ENCODE measurements at regions not wholly inside any gene's neighbourhood (a gene's known extent, or its start where the extent isn't known, plus 50 kb on each side); places are given as distances from the start of the nearest gene placed in this dataset.

DNA sequence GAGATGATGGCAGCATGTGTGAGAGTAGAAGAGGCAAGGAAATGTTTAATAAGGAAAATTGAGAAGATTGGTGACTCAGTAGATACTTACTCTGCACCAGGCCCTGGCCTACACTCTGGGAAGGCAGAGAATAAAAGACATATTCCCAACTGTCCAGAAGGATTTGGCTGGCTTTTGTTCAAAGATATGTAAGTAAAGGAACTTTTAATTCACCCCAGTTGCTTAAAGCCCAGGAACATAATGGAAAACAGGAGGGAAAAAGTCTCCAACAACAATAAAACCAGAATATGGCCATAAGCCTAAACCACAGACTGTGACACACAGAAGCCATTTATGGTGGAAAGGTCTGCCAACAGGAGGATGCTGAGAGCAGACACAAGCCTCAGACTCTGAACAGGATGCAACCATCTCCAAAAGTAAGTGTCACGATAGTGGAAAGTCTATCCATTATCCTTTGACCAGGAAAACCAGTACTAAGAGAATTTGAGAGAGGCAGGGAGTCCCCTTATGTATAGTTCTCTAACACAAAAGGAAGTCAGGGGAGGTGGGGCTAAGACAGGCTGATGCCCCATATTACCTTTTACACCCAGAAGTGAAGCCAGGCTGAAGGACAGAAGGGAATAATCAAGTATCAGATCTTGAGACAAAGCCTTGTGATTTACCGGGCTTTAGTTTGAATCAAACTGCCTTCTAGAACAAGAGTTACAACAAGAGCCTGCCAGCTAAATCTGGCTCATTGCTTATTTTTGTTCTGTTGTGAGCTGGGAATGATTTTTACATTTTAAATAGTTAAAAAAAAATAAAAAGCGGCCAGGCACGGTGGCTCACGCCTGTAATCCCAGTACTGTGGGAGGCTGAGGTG, 169.5 kb upstream of the STARD13 start:
- DNase-seq (ENCODE audit: low read depth in 4 of 4, low spot score in 2 of 4), result no peak

DNA sequence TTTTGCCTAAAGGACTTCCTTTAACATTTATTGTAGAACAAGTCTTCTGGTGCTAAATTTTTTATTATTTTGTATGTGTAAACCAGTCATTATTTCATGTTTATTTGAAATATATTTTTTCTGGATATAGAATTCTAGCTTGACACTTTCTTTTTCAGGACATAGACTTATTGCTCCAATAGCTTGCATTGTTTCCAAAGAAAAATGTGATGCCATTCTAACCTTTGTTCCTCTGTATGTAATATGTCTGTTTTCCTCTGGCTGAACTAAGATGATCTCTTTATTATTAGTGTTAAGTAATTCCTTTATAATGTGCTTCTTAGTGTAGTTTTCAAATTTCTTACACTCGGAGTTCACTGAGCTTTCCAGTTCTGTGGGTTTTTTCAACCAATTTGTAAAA, 174.1 kb upstream of the STARD13 start:
- DNase-seq (ENCODE audit: low read depth in 4 of 4, low spot score in 2 of 4), result no peak

DNA sequence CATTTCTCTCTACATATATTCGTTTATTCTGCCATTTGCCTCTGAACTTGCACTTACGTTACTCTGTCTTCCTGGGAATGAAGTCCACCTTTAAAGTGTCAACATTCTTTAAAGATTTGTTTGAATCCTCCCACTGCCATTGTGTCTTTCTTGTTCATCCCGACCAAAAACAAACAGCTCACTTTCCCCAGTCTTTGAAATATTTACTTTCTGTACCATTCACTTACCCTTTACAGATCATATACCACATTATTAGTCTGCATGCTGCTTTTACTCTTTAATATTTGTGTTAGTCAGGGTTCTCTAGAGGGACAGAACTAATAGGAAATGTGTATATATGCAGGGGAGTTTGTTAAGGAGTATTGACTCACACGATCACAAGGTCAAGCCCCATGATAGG, 176.6 kb upstream of the STARD13 start:
- DNase-seq (ENCODE audit: low read depth in 4 of 4, low spot score in 2 of 4), result no peak

DNA sequence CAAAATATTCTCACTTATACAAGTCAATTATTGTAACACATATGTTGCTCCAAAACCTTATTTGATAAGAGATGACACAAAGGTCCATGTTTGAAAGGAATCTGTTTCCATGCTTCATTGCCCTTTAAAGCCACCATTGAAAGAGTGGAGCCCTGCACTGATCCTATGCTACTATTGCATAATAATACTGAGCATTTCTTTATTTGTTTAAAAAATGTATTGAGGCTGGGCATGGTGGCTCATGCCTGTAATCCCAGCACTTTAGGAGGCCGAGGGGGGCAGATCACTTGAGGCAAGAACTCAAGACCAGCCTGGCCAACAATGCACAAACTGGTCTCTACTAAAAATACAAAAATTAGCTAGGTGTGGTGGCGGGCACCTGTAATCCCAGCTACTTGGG, 178.8 kb upstream of the STARD13 start:
- DNase-seq (ENCODE audit: low read depth in 4 of 4, low spot score in 2 of 4), result no peak

GRCh38 chr13:33466262-33466661, 180.7 kb upstream of the STARD13 start:
- no peak for DNase-seq (ENCODE audit: low read depth in 4 of 4, low spot score in 2 of 4)

- DNase-seq (ENCODE audit: low read depth in 4 of 4, low spot score in 2 of 4), result no peak
Observed at GRCh38 chr13:33467556-33467955, 182.0 kb upstream of the STARD13 start.

DNA sequence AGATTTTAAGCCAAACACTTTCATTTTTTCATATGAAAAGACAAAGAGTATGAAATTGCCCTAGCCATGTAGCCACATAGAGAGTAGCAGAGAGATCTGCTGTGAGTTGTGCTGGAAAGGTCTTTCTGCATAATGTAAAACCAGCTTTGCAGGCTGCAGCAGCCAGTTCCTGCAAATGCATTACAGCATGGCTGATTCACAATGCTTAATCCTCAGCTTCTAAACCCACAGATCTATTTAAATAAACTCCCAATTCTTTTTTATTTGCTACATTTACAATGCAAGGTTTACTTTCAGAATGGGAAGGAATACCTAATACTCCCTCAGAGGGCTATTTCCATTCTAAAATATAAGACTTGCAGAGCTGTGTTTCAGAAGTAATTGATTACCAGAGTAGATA, 185.6 kb upstream of the STARD13 start:
- no peak for DNase-seq (ENCODE audit: low read depth in 4 of 4, low spot score in 2 of 4)

GRCh38 chr13:33472446-33472845, 186.9 kb upstream of the STARD13 start:
- no peak for DNase-seq (ENCODE audit: low read depth in 4 of 4, low spot score in 2 of 4)

DNA sequence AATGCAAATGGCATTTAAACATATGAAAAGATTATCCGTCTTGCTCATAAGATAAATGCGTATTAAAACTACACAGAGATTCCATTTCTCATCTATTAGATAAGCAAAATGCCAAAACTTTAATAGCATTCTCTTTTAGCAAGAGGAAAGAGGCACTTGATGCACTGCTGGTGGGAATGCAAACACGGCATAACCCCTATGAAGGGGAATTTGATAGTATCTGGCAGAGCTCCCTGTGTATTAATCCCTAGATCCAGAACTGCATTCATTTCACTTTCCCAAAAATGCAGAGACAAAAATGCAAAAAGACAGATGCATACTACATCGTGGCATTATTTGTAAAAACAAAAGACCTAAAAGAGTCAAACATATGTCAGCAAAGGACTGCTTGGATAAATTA, 193.6 kb upstream of the STARD13 start:
- DNase-seq (ENCODE audit: low read depth in 4 of 4, low spot score in 2 of 4), result no peak

DNA sequence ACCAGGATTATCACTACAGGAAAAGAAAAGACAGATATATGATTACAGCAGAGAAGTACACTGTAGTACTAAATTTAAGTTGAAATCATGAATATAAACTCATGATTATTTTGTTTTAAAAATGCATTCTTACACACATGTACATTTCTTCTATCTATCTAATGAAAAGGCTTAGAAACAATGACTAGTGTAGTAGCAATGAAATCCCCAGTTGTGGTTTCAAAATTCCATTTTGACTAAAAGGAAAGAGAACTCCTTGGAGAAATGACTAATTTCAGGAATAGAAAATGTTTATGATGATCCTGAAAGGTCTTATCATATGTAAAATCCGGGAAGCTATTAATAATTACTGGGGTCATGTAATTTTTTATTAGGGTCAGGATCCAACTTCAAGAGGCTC, 195.0 kb upstream of the STARD13 start:
- no peak for DNase-seq (ENCODE audit: low read depth in 4 of 4, low spot score in 2 of 4)

- no peak for DNase-seq (ENCODE audit: low read depth in 4 of 4, low spot score in 2 of 4)
Observed at GRCh38 chr13:33483471-33483870, 197.9 kb upstream of the STARD13 start.

GRCh38 chr13:33485247-33485646, 199.7 kb upstream of the STARD13 start:
- DNase-seq (ENCODE audit: low read depth in 4 of 4, low spot score in 2 of 4), result no peak

DNA sequence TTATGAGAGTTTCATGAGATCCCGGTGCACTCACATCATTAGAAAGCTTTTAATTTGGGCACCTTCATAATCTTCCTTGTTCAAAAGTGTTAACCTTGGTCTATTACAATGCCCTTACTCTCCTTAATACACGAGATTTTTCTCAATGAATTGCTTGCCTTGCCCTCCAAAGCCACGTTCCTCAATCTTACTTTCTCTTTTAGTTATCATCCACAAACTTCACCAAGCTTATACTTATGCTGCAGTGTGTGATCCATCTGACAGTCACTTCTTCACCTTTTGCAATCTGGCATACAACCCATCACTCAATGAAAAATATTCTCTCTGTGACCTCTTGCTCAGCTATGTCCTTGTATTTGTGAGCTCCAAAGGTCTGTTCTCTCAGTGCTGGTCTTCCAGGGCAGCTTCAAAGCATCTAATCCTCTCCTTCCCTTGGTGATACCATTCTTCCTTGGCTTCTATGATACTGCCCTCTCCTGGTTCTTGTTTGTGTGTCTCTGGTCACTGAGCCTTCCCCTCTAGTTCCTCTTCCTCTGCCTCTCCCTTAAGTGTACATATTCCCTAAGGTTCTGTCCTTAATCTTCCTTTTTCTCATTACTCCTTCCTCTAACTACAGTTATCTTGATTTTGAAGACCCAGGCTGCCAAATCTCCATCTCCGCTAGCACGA, 202.2 kb upstream of the STARD13 start:
- no peak for DNase-seq (ENCODE audit: low read depth in 4 of 4, low spot score in 2 of 4)

GRCh38 chr13:33489563-33489962, 204.0 kb upstream of the STARD13 start:
- DNase-seq (ENCODE audit: low read depth in 4 of 4, low spot score in 2 of 4), result no peak

DNA sequence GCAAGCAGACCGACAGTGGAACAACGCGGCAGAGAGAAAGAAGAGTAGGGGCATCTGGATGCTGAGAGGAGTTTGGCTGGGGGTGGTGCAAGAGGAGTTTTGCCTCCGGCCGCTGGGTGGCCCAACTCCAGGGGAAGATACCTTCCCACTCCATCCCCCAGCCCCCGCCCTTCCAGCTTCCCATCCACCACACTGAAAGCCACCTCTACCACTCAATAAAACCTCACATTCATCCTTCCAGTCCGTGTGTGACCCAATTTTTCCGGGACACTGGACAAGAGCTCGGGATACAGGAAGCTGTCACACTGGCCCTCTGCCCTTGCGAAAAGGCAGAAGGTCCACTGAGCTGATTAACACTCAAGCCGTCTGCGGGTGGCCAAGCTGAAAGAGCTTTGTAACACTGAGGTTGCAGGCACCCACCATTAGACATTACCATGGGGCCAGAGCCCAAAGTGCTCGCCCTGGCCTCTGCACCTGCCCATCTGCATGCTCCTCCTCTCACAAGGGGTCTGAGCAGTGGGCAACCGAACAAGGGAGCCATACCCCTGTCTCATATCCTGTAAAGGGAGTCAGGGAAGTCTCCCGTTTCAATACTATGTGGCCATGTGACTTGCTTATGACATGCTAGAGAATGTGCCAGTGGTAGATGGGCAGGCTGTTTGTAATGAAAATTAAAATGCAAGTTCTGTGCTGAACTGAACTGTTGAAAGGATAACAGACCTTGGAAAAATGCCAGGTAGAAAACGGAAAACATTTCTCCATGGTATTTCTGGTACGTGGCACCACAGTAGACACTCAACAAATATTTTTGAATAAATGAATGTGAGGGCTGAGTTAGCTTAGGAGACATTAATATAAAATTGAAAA, 205.1 kb upstream of the STARD13 start:
- DNase-seq (ENCODE audit: low read depth in 4 of 4, low spot score in 2 of 4), result no peak

DNA sequence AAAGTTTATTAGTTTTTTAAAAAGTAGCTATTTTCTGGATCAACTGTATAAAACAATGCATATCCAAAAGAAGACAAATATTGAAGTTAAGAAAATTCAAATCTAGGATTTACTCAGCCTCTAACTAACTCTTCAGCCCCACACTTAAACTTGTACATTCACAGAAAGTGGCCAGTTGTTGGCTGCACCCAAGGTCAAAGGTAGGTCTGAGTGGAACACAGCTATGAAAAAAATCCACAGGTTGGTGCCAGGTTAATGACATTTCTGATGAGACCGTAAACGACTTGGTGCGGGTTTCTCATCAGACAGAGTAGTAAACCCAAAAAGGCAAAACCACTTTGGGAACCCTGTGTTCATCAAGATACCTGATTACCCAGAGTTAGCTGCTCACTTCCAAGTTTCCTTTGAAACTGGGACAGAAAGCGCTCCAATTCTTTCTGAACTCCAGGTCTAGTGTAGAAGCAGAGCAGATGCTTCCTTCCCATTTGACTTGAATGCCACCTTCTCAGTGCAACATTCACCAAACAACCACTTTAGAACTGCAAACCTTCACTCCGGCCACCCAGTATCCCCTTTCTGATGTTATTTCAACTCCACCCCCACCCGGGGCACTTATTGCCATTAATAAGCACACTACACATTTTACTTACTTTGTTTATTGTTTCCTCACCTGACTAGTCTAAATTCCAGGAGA, 208.3 kb upstream of the STARD13 start:
- no peak for DNase-seq (ENCODE audit: low read depth in 4 of 4, low spot score in 2 of 4)

DNA sequence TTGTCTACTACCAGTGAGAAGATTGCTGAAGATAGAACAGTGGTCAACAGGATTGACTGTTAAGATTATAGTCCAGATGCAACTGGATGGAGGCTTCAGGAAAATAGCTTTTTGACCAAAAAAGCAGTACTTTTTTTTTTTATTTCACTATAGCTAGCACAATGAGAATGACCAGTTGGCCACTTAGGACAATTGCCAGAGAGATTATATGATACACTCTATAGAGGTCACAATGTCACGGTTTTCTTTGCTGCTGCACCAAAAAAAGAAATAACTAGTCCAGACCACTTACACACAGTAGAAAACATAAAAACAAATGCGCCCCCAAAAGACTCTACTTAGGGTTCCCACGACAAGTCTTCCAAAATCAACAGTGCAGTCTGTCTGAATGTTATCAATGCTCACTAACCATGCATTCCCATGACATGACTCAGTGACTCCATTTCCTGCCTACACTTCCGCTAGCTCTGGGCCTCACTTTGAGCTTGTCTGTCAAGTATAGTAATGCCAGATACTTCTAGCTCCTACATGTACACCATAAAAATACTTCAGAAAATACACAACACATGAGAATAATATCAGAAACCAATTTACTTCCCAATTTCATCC, 209.1 kb upstream of the STARD13 start:
- peak in 3 of 4 donors; percentile 23 to 31 (median 29) for DNase-seq (ENCODE audit: low read depth in 4 of 4, low spot score in 2 of 4)

GRCh38 chr13:33496336-33496735, 210.8 kb upstream of the STARD13 start:
- no peak for DNase-seq (ENCODE audit: low read depth in 4 of 4, low spot score in 2 of 4)

DNA sequence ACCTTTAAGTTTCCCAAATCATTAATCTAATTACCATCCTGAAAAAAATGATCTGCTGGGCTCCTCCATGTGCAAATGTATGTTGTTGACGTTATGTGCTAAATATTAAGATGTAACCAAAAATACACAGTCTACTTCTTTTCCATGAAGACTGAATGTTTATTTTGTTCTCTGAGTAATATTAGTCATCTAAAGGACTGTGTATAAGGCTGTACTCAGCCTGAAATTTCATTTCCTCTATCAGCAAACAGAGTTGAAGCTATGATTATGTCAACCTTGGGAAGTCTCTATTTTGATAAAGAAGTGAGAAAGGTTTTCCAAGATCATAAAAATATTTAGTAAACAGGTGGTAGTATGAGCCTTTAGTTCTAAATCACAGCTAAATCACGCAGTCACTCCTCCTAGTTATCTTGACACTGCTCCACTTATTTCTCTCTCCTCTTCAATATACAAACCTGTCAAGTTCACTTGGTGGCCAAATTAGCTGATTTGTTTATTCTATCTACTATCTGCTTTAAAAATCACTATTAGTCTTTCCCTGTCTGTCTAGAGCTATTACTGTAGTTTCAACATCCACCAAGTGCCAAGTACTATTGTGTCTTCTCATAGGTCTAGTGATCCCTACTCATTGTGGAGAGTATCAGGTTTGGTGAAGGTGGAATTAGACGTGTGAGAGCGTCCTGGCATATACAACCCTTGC, 211.7 kb upstream of the STARD13 start:
- no peak for DNase-seq (ENCODE audit: low read depth in 4 of 4, low spot score in 2 of 4)

DNA sequence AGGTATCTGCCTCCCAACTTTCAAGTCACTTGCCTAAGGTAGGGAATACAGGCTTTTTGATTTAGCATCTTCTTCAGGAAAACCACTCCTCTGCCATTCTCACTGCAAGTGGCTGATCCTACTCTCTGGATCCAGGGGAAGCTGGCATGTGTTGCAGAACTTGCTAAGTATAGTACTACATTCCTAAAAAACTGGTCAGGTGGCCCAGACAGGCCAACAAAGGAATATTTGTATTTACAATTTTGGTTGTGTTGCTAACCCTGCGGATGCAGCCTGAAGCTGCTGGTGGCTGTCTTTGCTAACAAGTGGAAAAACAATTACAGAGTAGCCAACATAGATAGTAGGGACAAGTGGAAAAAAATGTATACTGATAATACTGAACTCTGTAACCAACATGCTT, 222.5 kb upstream of the STARD13 start:
- DNase-seq (ENCODE audit: low read depth in 4 of 4, low spot score in 2 of 4), result no peak

Data from left renal cortex interstitium (tissue), 4 donors.